ENCODE measurements at regions not wholly inside any gene's neighbourhood (a gene's known extent, or its start where the extent isn't known, plus 50 kb on each side); places are given as distances from the start of the nearest gene placed in this dataset.

- 86% methylated on average over 10 of the region's 14 CpGs for WGBS (ENCODE audit: insufficient coverage)
- H3K4me1 ChIP-seq (ENCODE audit: control insufficient read depth, insufficient read depth, low read length) = peaks cover 25% of the 10 kb centered on the region
- no peaks in the 10 kb centered on the region for H3K36me3 ChIP-seq (ENCODE audit: control insufficient read depth, insufficient read depth, low read length)
- H3K27ac ChIP-seq (ENCODE audit: low read length) = no peak overlapping the region
- no peak for DNase-seq
- H3K9me3 ChIP-seq (replicated peaks; ENCODE audit: control insufficient read depth, low read depth, low read length) = no peaks in the 10 kb centered on the region
- H3K4me3 ChIP-seq (ENCODE audit: low read length) = no peak overlapping the region
- H3K27me3 ChIP-seq (ENCODE audit: control insufficient read depth, insufficient read depth, low read length) = no peaks in the 10 kb centered on the region
Measured at GRCh38 chr2:41877114-41877678, 170.6 kb upstream of the PKDCC start.

GRCh38 chr2:41878056-41878455, 169.8 kb upstream of the PKDCC start:
- Histone ChIP-seq H3K36me3 (ENCODE audit: control insufficient read depth, insufficient read depth, low read length) (no peaks in the 10 kb centered on the region), H3K27me3 (ENCODE audit: control insufficient read depth, insufficient read depth, low read length) (no peaks in the 10 kb centered on the region), H3K27ac (ENCODE audit: low read length) (no peak overlapping the region), H3K4me1 (ENCODE audit: control insufficient read depth, insufficient read depth, low read length) (peaks cover 22% of the 10 kb centered on the region), H3K9me3 (replicated peaks; ENCODE audit: control insufficient read depth, low read depth, low read length) (no peaks in the 10 kb centered on the region), H3K4me3 (ENCODE audit: low read length) (no peak overlapping the region)
- 79% methylated on average over 5 of the region's 10 CpGs for WGBS (ENCODE audit: insufficient coverage)
- no peak for DNase-seq

- Histone ChIP-seq H3K4me1 (ENCODE audit: control insufficient read depth, insufficient read depth, low read length) (peaks cover 22% of the 10 kb centered on the region), H3K27me3 (ENCODE audit: control insufficient read depth, insufficient read depth, low read length) (no peaks in the 10 kb centered on the region), H3K27ac (ENCODE audit: low read length) (no peak overlapping the region), H3K9me3 (replicated peaks; ENCODE audit: control insufficient read depth, low read depth, low read length) (no peaks in the 10 kb centered on the region), H3K36me3 (ENCODE audit: control insufficient read depth, insufficient read depth, low read length) (no peaks in the 10 kb centered on the region), H3K4me3 (ENCODE audit: low read length) (no peak overlapping the region)
- WGBS (ENCODE audit: insufficient coverage) = 31% methylated on average over 7 of the region's 11 CpGs
- DNase-seq = peak; percentile 62
Measured at GRCh38 chr2:41878716-41879234, 169.0 kb upstream of the PKDCC start.

DNA sequence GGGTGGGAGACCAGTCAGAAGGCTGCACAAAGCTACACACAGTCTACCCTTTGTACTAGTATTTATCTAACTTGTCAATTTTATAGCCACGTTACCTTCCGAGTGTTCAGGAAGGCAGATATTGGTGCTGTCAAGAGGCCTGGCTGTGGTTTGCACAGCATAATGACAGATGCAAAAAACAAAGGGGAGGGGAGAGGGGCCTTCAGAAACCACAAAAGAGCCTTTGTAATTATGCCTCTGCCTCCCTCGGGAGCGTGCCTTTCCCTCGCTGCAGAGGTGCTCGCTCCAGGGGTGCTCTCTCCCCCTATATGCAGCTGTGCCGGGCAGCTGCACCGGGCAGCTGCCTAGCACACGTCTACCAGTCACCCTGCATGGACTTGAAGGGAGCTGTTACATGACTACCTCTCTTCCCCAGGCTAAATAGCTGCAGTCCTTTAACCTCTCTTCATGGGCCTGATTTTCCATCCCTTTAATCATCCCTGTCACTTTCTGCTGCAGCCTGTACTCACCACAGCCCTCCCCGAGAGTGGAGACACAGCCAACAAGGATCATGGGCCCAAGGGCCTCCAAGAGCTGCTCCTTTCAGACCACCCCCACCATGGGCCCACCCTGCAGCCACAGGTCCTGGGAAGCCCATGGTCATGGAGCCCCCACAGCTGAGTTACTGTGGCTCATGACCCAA, 168.4 kb upstream of the PKDCC start:
- H3K4me3 ChIP-seq (ENCODE audit: low read length) = no peak overlapping the region
- H3K4me1 ChIP-seq (ENCODE audit: control insufficient read depth, insufficient read depth, low read length) = peaks cover 22% of the 10 kb centered on the region
- peak overlapping the region; percentile 29 for H3K27ac ChIP-seq (ENCODE audit: low read length)
- WGBS (ENCODE audit: insufficient coverage) = 50% methylated on average over 8 of the region's 10 CpGs
- no peaks in the 10 kb centered on the region for H3K27me3 ChIP-seq (ENCODE audit: control insufficient read depth, insufficient read depth, low read length)
- H3K36me3 ChIP-seq (ENCODE audit: control insufficient read depth, insufficient read depth, low read length) = no peaks in the 10 kb centered on the region
- no peaks in the 10 kb centered on the region for H3K9me3 ChIP-seq (replicated peaks; ENCODE audit: control insufficient read depth, low read depth, low read length)
- peak; percentile 63 for DNase-seq

DNA sequence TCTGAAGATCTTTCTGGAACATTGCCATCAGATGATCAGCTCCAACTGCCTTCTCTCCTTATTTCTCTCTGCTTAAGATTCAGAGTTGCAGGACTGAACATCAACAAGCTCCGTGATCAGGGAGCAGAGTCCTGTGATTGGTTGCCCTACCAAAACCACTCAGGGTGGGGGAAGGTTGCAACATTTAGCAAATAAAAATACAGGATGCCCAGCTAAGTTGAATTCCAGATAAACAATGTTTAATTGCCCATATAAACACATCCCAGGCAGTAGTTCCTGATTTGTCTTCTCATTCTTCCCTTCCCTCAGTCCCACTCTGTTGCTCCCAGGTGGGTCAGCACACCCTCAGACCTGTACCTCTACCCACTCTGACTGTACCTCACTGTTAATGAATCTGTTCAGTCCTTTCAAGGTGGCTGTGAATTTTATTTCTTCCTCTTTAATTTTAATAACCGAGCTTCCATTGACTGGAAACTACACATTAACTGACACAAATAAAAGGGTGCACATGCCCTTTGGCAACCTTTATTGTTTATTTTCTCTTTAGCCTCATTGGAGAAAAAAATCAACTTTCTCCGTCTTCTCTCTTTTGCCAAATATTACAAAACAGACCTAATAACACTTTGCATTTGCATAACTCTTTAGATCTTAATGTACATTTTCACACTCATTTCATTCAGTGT, 167.1 kb upstream of the PKDCC start:
- H3K27ac ChIP-seq (ENCODE audit: low read length) = no peak overlapping the region

GRCh38 chr2:41881249-41881648, 166.6 kb upstream of the PKDCC start:
- 80% methylated on average over 1 of the region's 3 CpGs for WGBS (ENCODE audit: insufficient coverage)
- Histone ChIP-seq H3K4me3 (ENCODE audit: low read length) (no peak overlapping the region), H3K4me1 (ENCODE audit: control insufficient read depth, insufficient read depth, low read length) (peaks cover 22% of the 10 kb centered on the region), H3K9me3 (replicated peaks; ENCODE audit: control insufficient read depth, low read depth, low read length) (no peaks in the 10 kb centered on the region), H3K27ac (ENCODE audit: low read length) (no peak overlapping the region), H3K27me3 (ENCODE audit: control insufficient read depth, insufficient read depth, low read length) (no peaks in the 10 kb centered on the region), H3K36me3 (ENCODE audit: control insufficient read depth, insufficient read depth, low read length) (no peaks in the 10 kb centered on the region)
- DNase-seq = no peak

More for the DNA sequence above, 167.1 kb upstream of the PKDCC start:
- no peak overlapping the region for H3K4me3 ChIP-seq (ENCODE audit: low read length)
- peaks cover 22% of the 10 kb centered on the region for H3K4me1 ChIP-seq (ENCODE audit: control insufficient read depth, insufficient read depth, low read length)
- WGBS (ENCODE audit: insufficient coverage) = 100% methylated on average over 1 of the region's 3 CpGs
- no peak for DNase-seq
- H3K9me3 ChIP-seq (replicated peaks; ENCODE audit: control insufficient read depth, low read depth, low read length) = no peaks in the 10 kb centered on the region
- H3K27me3 ChIP-seq (ENCODE audit: control insufficient read depth, insufficient read depth, low read length) = no peaks in the 10 kb centered on the region
- no peaks in the 10 kb centered on the region for H3K36me3 ChIP-seq (ENCODE audit: control insufficient read depth, insufficient read depth, low read length)

- Histone ChIP-seq H3K27me3 (ENCODE audit: control insufficient read depth, insufficient read depth, low read length) (no peaks in the 10 kb centered on the region), H3K36me3 (ENCODE audit: control insufficient read depth, insufficient read depth, low read length) (no peaks in the 10 kb centered on the region), H3K4me3 (ENCODE audit: low read length) (no peak overlapping the region), H3K27ac (ENCODE audit: low read length) (no peak overlapping the region), H3K9me3 (replicated peaks; ENCODE audit: control insufficient read depth, low read depth, low read length) (no peaks in the 10 kb centered on the region), H3K4me1 (ENCODE audit: control insufficient read depth, insufficient read depth, low read length) (peaks cover 7% of the 10 kb centered on the region)
- 100% methylated on average over 3 of the region's 5 CpGs for WGBS (ENCODE audit: insufficient coverage)
- no peak for DNase-seq
Measured at GRCh38 chr2:41884718-41885117, 163.1 kb upstream of the PKDCC start.

DNA sequence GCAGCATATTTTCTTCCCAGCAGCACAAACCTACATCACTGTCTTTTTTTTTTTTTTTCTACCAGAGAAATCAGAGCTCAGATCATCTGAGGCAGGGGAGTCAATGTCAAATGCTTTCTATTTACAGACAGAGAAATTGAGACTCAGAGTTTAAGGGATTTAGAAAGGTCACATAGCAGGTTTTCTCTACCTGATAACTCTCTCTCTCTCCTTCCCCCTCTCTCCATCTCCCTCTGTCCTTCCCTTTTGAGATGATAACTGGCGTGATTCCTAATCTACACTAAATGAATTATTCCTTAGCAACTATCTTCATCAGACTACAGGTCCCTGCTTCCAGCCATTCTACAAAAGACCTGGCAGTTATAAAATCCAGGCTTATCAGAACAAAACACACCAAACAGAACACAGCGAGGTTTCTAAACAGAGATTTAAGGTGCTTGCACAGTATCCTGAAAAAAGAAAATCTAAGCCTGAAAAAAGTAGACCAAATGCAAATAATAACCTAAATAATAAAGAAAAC, 161.6 kb upstream of the PKDCC start:
- H3K9me3 ChIP-seq (replicated peaks; ENCODE audit: control insufficient read depth, low read depth, low read length) = no peaks in the 10 kb centered on the region
- no peak overlapping the region for H3K4me3 ChIP-seq (ENCODE audit: low read length)
- peaks cover 5% of the 10 kb centered on the region for H3K4me1 ChIP-seq (ENCODE audit: control insufficient read depth, insufficient read depth, low read length)
- no peaks in the 10 kb centered on the region for H3K36me3 ChIP-seq (ENCODE audit: control insufficient read depth, insufficient read depth, low read length)
- H3K27ac ChIP-seq (ENCODE audit: low read length) = no peak overlapping the region
- WGBS (ENCODE audit: insufficient coverage) = 80% methylated on average over 2 of the region's 2 CpGs
- DNase-seq = no peak
- no peaks in the 10 kb centered on the region for H3K27me3 ChIP-seq (ENCODE audit: control insufficient read depth, insufficient read depth, low read length)

DNA sequence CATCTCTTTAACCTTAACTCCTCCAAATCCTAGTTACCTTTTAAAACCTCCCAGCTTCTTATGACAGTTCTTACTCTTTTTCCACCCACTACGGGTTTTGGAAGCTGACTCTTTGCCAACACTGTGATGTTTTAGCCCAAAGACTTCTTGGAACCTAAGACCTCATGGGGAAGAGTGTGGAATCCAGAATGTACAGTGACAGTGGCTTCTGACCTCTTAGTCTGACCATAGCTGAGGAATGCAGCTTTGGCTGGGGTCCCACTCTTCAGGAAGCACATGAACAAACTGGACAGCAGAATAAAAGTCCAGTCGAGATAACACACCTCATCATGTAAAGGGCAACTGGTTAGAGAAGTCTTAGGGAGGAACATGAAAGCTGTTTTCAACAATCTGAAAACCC, 161.1 kb upstream of the PKDCC start:
- no CpG with 5 or more reads among the region's 2 CpGs for WGBS (ENCODE audit: insufficient coverage)
- H3K4me1 ChIP-seq (ENCODE audit: control insufficient read depth, insufficient read depth, low read length) = peaks cover 5% of the 10 kb centered on the region

GRCh38 chr2:41890341-41890740, 157.5 kb upstream of the PKDCC start:
- Histone ChIP-seq H3K9me3 (replicated peaks; ENCODE audit: control insufficient read depth, low read depth, low read length) (no peaks in the 10 kb centered on the region), H3K36me3 (ENCODE audit: control insufficient read depth, insufficient read depth, low read length) (no peaks in the 10 kb centered on the region), H3K27ac (ENCODE audit: low read length) (no peak overlapping the region), H3K27me3 (ENCODE audit: control insufficient read depth, insufficient read depth, low read length) (no peaks in the 10 kb centered on the region), H3K4me1 (ENCODE audit: control insufficient read depth, insufficient read depth, low read length) (peaks cover 5% of the 10 kb centered on the region), H3K4me3 (ENCODE audit: low read length) (no peak overlapping the region)
- WGBS (ENCODE audit: insufficient coverage) = no CpG with 5 or more reads among the region's 3 CpGs
- no peak for DNase-seq

More for the DNA sequence above, 161.1 kb upstream of the PKDCC start:
- DNase-seq = no peak
- no peak overlapping the region for H3K27ac ChIP-seq (ENCODE audit: low read length)
- H3K27me3 ChIP-seq (ENCODE audit: control insufficient read depth, insufficient read depth, low read length) = no peaks in the 10 kb centered on the region
- no peaks in the 10 kb centered on the region for H3K36me3 ChIP-seq (ENCODE audit: control insufficient read depth, insufficient read depth, low read length)
- H3K4me3 ChIP-seq (ENCODE audit: low read length) = no peak overlapping the region
- H3K9me3 ChIP-seq (replicated peaks; ENCODE audit: control insufficient read depth, low read depth, low read length) = no peaks in the 10 kb centered on the region

All from muscle of leg (tissue), 3 donors.